DMS79 treated with DMSO at 0.1 percent for 48 hours (cell line): ENCODE measurements at regions not wholly inside any gene's neighbourhood (a gene's known extent, or its start where the extent isn't known, plus 50 kb on each side); places are given as distances from the start of the nearest gene placed in this dataset.
"Not testable (repeated sequence)": the region's sequence is repeated elsewhere in the genome, so short reads cannot be mapped to it uniquely, and the experiment has no call there.

Experiments used
- DNase-seq: peaks from one replicate; lab custom pipeline; 2025; lab: John Stamatoyannopoulos, UW

- no peak for DNase-seq
These were observed 412.6 kb upstream of the SOX5 start for GRCh38 chr12:24361877-24362580.

- no peak for DNase-seq
These were observed 411.4 kb upstream of the SOX5 start for GRCh38 chr12:24360907-24361306.

- no peak for DNase-seq
These were observed 411.0 kb upstream of the SOX5 start for GRCh38 chr12:24360461-24360860.

- no peak for DNase-seq
These were observed 410.6 kb upstream of the SOX5 start for GRCh38 chr12:24360057-24360456.

GRCh38 chr12:24359418-24359817 is 409.9 kb upstream of the SOX5 start:
- DNase-seq, result no peak

- no peak for DNase-seq
These were observed 406.9 kb upstream of the SOX5 start for GRCh38 chr12:24356240-24356804.

GRCh38 chr12:24352363-24352762 is 402.9 kb upstream of the SOX5 start:
- no peak for DNase-seq

- no peak for DNase-seq
These were observed 399.8 kb upstream of the SOX5 start for GRCh38 chr12:24349051-24349799.

- DNase-seq, result not testable (repeated sequence)
These were observed 398.7 kb upstream of the SOX5 start for GRCh38 chr12:24348180-24348579.

GRCh38 chr12:24328261-24328660 is 378.8 kb upstream of the SOX5 start:
- no peak for DNase-seq

- DNase-seq, result no peak
These were observed 375.9 kb upstream of the SOX5 start for GRCh38 chr12:24325331-24325730.

- DNase-seq, result no peak
These were observed 358.4 kb upstream of the SOX5 start for GRCh38 chr12:24307716-24308335.

GRCh38 chr12:24307153-24307552 is 357.7 kb upstream of the SOX5 start:
- DNase-seq, result no peak

- DNase-seq, result no peak
These were observed 356.5 kb upstream of the SOX5 start for GRCh38 chr12:24306001-24306400.

GRCh38 chr12:24304285-24304684 is 354.8 kb upstream of the SOX5 start:
- DNase-seq, result no peak

GRCh38 chr12:24302708-24303107 is 353.2 kb upstream of the SOX5 start:
- DNase-seq, result no peak

GRCh38 chr12:24297516-24297915 is 348.0 kb upstream of the SOX5 start:
- DNase-seq, result no peak

- no peak for DNase-seq
These were observed 344.1 kb upstream of the SOX5 start for GRCh38 chr12:24293549-24293948.

GRCh38 chr12:24287963-24288362 is 338.5 kb upstream of the SOX5 start:
- DNase-seq, result no peak

- DNase-seq, result no peak
These were observed 336.0 kb upstream of the SOX5 start for GRCh38 chr12:24285448-24285847.

GRCh38 chr12:24281341-24281740 is 331.9 kb upstream of the SOX5 start:
- DNase-seq, result no peak

GRCh38 chr12:24280056-24280842 is 330.8 kb upstream of the SOX5 start:
- no peak for DNase-seq
